DND-41 (cell line): ENCODE measurements at regions not wholly inside any gene's neighbourhood (a gene's known extent, or its start where the extent isn't known, plus 50 kb on each side); places are given as distances from the start of the nearest gene placed in this dataset.

Experiments used
- ATAC-seq: fragments of 200-7000 bp; cut with Tn5 transposase; 3 replicates; pipeline ENCODE4 v1.9.1; 2021; ENCODE audit warnings: low read depth; ENCODE audit not compliant: insufficient read depth
- DNase-seq: peaks from one replicate; pipeline ENCODE4 v3.0.0-alpha.2; 2020
- H2AFZ ChIP-seq: 2 replicates; pipeline ENCODE4 v1.6.0; 2012; ENCODE audit warnings: low read depth, low read length
- H3K27ac ChIP-seq: 2 replicates; pipeline ENCODE4 v1.5.1; 2012; ENCODE audit warnings: low read length, inconsistent platforms
- H3K27me3 ChIP-seq: fragments of 200-600 bp; sonication (generic); 2 replicates; pipeline ENCODE4 v1.6.0; 2012; ENCODE audit warnings: low read length, mild to moderate bottlenecking, inconsistent platforms; ENCODE audit not compliant: insufficient read depth, poor library complexity
- H3K36me3 ChIP-seq: 2 replicates; pipeline ENCODE4 v1.5.1; 2012; ENCODE audit warnings: low read length, inconsistent platforms; ENCODE audit not compliant: insufficient read depth
- H3K4me1 ChIP-seq: 2 replicates; pipeline ENCODE4 v1.5.1; 2012; ENCODE audit warnings: mild to moderate bottlenecking, low read length; ENCODE audit not compliant: insufficient read depth
- H3K4me2 ChIP-seq: 2 replicates; pipeline ENCODE4 v1.6.0; 2012; ENCODE audit warnings: mild to moderate bottlenecking, moderate library complexity, low read length, inconsistent platforms; ENCODE audit not compliant: insufficient read depth
- H3K4me3 ChIP-seq, 2 experiments: fragments of 200-600 bp in 1 of 2; shearing (Covaris generic) in 1 of 2; 2 replicates each; pipeline ENCODE4 v1.5.1; 2012 to 2016; ENCODE audit warnings: inconsistent platforms in 2 of 2, low read length in 2 of 2, mild to moderate bottlenecking in 2 of 2, low read depth in 1 of 2, moderate library complexity in 1 of 2
- H3K79me2 ChIP-seq: 2 replicates; pipeline ENCODE4 v1.6.0; 2012; ENCODE audit warnings: low read length, inconsistent platforms; ENCODE audit not compliant: insufficient read depth
- H3K9ac ChIP-seq: 2 replicates; pipeline ENCODE4 v1.6.0; 2012; ENCODE audit warnings: low read depth, mild to moderate bottlenecking, inconsistent platforms, low read length, moderate library complexity
- H3K9me3 ChIP-seq: 2 replicates; pipeline ENCODE4 v1.5.1; 2012; ENCODE audit warnings: low read length, moderate library complexity, mild to moderate bottlenecking, inconsistent platforms; ENCODE audit not compliant: insufficient read depth, severe bottlenecking
- H4K20me1 ChIP-seq: 2 replicates; pipeline ENCODE4 v1.6.0; 2012; ENCODE audit warnings: low read length; ENCODE audit not compliant: insufficient read depth
- EZH2 ChIP-seq: IDR thresholded peaks from 3 replicates; pipeline ENCODE4 v1.6.1; 2012; ENCODE audit warnings: borderline replicate concordance, low read depth, mild to moderate bottlenecking, moderate library complexity, low read length, inconsistent platforms; ENCODE audit not compliant: severe bottlenecking
- TF ChIP-seq, protein P1 (sequence below): IDR thresholded peaks from 2 replicates; pipeline ENCODE4 v1.5.1; 2012; ENCODE audit warnings: borderline replicate concordance, low read length, moderate library complexity, mild to moderate bottlenecking; ENCODE audit not compliant: poor library complexity, severe bottlenecking; ENCODE audit errors: extremely low read depth

DNA sequence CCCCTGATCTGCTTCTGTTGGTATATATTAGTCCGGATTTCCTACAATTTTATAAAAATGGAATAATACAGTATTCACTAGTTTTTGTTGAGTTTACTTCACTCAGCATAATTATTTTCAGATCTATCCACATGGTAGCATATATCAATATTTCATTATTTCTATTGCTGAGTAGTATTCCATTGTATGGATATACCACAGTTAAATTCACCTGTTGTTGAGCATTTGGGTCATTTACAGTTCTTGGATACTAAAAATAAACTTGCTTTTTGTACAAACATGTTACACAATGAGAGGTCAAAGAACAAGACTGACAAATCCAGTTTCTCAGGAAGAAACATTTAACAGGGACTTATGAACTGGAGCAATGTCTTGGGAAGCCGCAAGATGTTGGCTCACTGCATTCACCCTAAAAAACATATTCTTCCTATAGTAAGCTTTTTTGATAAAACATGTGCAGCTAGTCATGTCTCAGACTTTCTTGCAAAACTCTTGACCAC is 126.9 kb upstream of the HS3ST2 start:
- H3K9ac ChIP-seq, result no peak overlapping the region
- TF ChIP-seq, protein P1, sequence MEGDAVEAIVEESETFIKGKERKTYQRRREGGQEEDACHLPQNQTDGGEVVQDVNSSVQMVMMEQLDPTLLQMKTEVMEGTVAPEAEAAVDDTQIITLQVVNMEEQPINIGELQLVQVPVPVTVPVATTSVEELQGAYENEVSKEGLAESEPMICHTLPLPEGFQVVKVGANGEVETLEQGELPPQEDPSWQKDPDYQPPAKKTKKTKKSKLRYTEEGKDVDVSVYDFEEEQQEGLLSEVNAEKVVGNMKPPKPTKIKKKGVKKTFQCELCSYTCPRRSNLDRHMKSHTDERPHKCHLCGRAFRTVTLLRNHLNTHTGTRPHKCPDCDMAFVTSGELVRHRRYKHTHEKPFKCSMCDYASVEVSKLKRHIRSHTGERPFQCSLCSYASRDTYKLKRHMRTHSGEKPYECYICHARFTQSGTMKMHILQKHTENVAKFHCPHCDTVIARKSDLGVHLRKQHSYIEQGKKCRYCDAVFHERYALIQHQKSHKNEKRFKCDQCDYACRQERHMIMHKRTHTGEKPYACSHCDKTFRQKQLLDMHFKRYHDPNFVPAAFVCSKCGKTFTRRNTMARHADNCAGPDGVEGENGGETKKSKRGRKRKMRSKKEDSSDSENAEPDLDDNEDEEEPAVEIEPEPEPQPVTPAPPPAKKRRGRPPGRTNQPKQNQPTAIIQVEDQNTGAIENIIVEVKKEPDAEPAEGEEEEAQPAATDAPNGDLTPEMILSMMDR, result no peak
- no peak for TF ChIP-seq EZH2
- no peak for DNase-seq
- no peaks in the 10 kb centered on the region for H3K36me3 ChIP-seq
- H3K27ac ChIP-seq, result no peak overlapping the region
- H3K9me3 ChIP-seq, result no peaks in the 10 kb centered on the region
- H2AFZ ChIP-seq, result no peak overlapping the region
- ATAC-seq, result no peak
- H3K4me3 ChIP-seq, result no peak overlapping the region
- H4K20me1 ChIP-seq, result no peaks in the 10 kb centered on the region
- H3K4me1 ChIP-seq, result peaks cover 5% of the 10 kb centered on the region; the same call in 1 of the 2 replicates
- peaks cover 6% of the 10 kb centered on the region for H3K27me3 ChIP-seq
- H3K4me2 ChIP-seq, result no peak overlapping the region
- H3K79me2 ChIP-seq, result no peaks in the 10 kb centered on the region

GRCh38 chr16:22688463-22688862 is 125.5 kb upstream of the HS3ST2 start:
- H3K9ac ChIP-seq, result no peak overlapping the region
- no peaks in the 10 kb centered on the region for H3K9me3 ChIP-seq
- H3K4me2 ChIP-seq, result no peak overlapping the region
- H2AFZ ChIP-seq, result no peak overlapping the region
- H3K79me2 ChIP-seq, result no peaks in the 10 kb centered on the region
- no peaks in the 10 kb centered on the region for H4K20me1 ChIP-seq
- TF ChIP-seq EZH2, result no peak
- TF ChIP-seq, protein P1, result no peak
- no peaks in the 10 kb centered on the region for H3K36me3 ChIP-seq
- H3K4me1 ChIP-seq, result peaks cover 5% of the 10 kb centered on the region; the same call in 1 of the 2 replicates
- no peak overlapping the region for H3K4me3 ChIP-seq
- peaks cover 20% of the 10 kb centered on the region for H3K27me3 ChIP-seq
- no peak for ATAC-seq
- DNase-seq, result no peak
- H3K27ac ChIP-seq, result no peak overlapping the region

- Histone ChIP-seq H3K4me1 (peaks cover 5% of the 10 kb centered on the region; the same call in 1 of the 2 replicates), H3K9ac (no peak overlapping the region), H3K4me3 (no peak overlapping the region), H3K9me3 (no peaks in the 10 kb centered on the region), H3K79me2 (no peaks in the 10 kb centered on the region), H3K27ac (no peak overlapping the region), H3K4me2 (no peak overlapping the region), H4K20me1 (no peaks in the 10 kb centered on the region), H3K27me3 (peaks cover 24% of the 10 kb centered on the region), H2AFZ (no peak overlapping the region), H3K36me3 (no peaks in the 10 kb centered on the region)
- DNase-seq, result no peak
- TF ChIP-seq, protein P1, result no peak
- TF ChIP-seq EZH2, result no peak
- no peak for ATAC-seq
These were observed 125.0 kb upstream of the HS3ST2 start for GRCh38 chr16:22688930-22689329.

GRCh38 chr16:22691335-22691734 is 122.6 kb upstream of the HS3ST2 start:
- Histone ChIP-seq H3K27ac (no peak overlapping the region), H3K9ac (no peak overlapping the region), H3K4me1 (no peaks in the 10 kb centered on the region), H3K36me3 (no peaks in the 10 kb centered on the region), H2AFZ (no peak overlapping the region), H3K4me2 (no peak overlapping the region), H3K27me3 (peaks cover 33% of the 10 kb centered on the region), H3K4me3 (no peak overlapping the region), H3K9me3 (no peaks in the 10 kb centered on the region), H4K20me1 (no peaks in the 10 kb centered on the region), H3K79me2 (no peaks in the 10 kb centered on the region)
- ATAC-seq, result no peak
- TF ChIP-seq EZH2, result no peak
- TF ChIP-seq, protein P1, result no peak
- DNase-seq, result no peak
